ENCODE measurements at regions not wholly inside any gene's neighbourhood (a gene's known extent, or its start where the extent isn't known, plus 50 kb on each side); places are given as distances from the start of the nearest gene placed in this dataset.

DNA sequence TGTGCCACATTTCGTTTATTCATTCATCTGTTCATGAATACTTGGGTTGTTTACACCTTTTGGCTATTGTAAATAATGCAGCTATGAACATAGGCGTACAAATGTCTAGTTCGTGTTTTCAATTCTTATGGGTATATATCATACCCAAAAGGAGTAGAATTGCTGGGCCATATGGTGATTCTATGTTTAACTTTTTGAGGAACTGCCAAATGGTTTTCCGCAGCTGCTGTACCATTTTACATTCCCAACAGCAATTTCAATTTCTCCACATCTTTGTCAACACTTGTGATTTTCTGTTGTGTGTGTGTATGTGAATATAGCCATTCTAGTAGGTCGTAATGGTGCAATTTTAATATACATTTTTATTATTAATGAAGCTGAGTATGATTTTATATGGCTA is 326.2 kb downstream of the ETNK1 start:
- DNase-seq (ENCODE audit: low read depth, low spot score) (no peak), FAIRE-seq (no peak)
- no peaks in the 10 kb centered on the region for H3K27me3 ChIP-seq (ENCODE audit: control insufficient read depth, extremely low read depth, insufficient read depth, low read length)
- no peak overlapping the region for H3K9ac ChIP-seq (ENCODE audit: control insufficient read depth, extremely low read depth, insufficient read depth, low read length)
- no peaks in the 10 kb centered on the region for H3K79me2 ChIP-seq (ENCODE audit: control insufficient read depth, insufficient read depth, low read length)
- no peak overlapping the region for H3K4me3 ChIP-seq (ENCODE audit: control insufficient read depth in 2 of 3, extremely low read depth in 1 of 3, insufficient read depth in 2 of 3, low read depth in 1 of 3, low read length in 3 of 3)
- no peaks in the 10 kb centered on the region for H3K9me3 ChIP-seq (ENCODE audit: control insufficient read depth, low read depth, low read length)
- no peaks in the 10 kb centered on the region for H3K9me1 ChIP-seq (ENCODE audit: control insufficient read depth, extremely low read depth, insufficient read depth, low read length)
- TF ChIP-seq CTCF (optimal IDR thresholded peaks at IDR 0.05 in 1 of 3, IDR thresholded peaks at IDR 0.05 in 1 of 3, conservative IDR thresholded peaks at IDR 0.05 in 1 of 3; ENCODE audit: extremely low read depth in 1 of 3, insufficient read depth in 2 of 3, low read length in 3 of 3): no peak
- TF ChIP-seq EZH2 (IDR thresholded peaks at IDR 0.05; ENCODE audit: low read length): no peak
- H3K4me1 ChIP-seq (ENCODE audit: control insufficient read depth, extremely low read depth, insufficient read depth, low read length): no peaks in the 10 kb centered on the region
- H2AFZ ChIP-seq (ENCODE audit: control insufficient read depth, low read length): no peak overlapping the region
- H3K4me2 ChIP-seq (ENCODE audit: control insufficient read depth, extremely low read depth, insufficient read depth, low read depth, low read length): no peak overlapping the region
- no peaks in the 10 kb centered on the region for H4K20me1 ChIP-seq (ENCODE audit: control insufficient read depth, extremely low read depth, insufficient read depth, low read length)
- no peaks in the 10 kb centered on the region for H3K36me3 ChIP-seq (ENCODE audit: control insufficient read depth in 2 of 2, extremely low read depth in 1 of 2, insufficient read depth in 2 of 2, low read length in 2 of 2)
- dilution Hi-C loops (cut with MboI; ENCODE audit: extremely low pct_ligation_motif_present, low sequenced_read_pairs): no loop called here
- no peak overlapping the region for H3K27ac ChIP-seq (ENCODE audit: control insufficient read depth, insufficient read depth, low read length)

- DNase-seq (ENCODE audit: low read depth, low spot score): no peak
- H3K4me3 ChIP-seq (ENCODE audit: control insufficient read depth in 2 of 3, extremely low read depth in 1 of 3, insufficient read depth in 2 of 3, low read depth in 1 of 3, low read length in 3 of 3): no peak overlapping the region
- TF ChIP-seq CTCF (optimal IDR thresholded peaks at IDR 0.05 in 1 of 3, IDR thresholded peaks at IDR 0.05 in 1 of 3, conservative IDR thresholded peaks at IDR 0.05 in 1 of 3; ENCODE audit: extremely low read depth in 1 of 3, insufficient read depth in 2 of 3, low read length in 3 of 3) (no peak), EZH2 (IDR thresholded peaks at IDR 0.05; ENCODE audit: low read length) (no peak)
- no peak overlapping the region for H2AFZ ChIP-seq (ENCODE audit: control insufficient read depth, low read length)
- no peak overlapping the region for H3K27ac ChIP-seq (ENCODE audit: control insufficient read depth, insufficient read depth, low read length)
- no peaks in the 10 kb centered on the region for H3K9me3 ChIP-seq (ENCODE audit: control insufficient read depth, low read depth, low read length)
- no peaks in the 10 kb centered on the region for H3K79me2 ChIP-seq (ENCODE audit: control insufficient read depth, insufficient read depth, low read length)
- H3K27me3 ChIP-seq (ENCODE audit: control insufficient read depth, extremely low read depth, insufficient read depth, low read length): no peaks in the 10 kb centered on the region
- no peaks in the 10 kb centered on the region for H3K9me1 ChIP-seq (ENCODE audit: control insufficient read depth, extremely low read depth, insufficient read depth, low read length)
- H3K4me1 ChIP-seq (ENCODE audit: control insufficient read depth, extremely low read depth, insufficient read depth, low read length): no peaks in the 10 kb centered on the region
- no peaks in the 10 kb centered on the region for H3K36me3 ChIP-seq (ENCODE audit: control insufficient read depth in 2 of 2, extremely low read depth in 1 of 2, insufficient read depth in 2 of 2, low read length in 2 of 2)
- H4K20me1 ChIP-seq (ENCODE audit: control insufficient read depth, extremely low read depth, insufficient read depth, low read length): no peaks in the 10 kb centered on the region
- dilution Hi-C loops (cut with MboI; ENCODE audit: extremely low pct_ligation_motif_present, low sequenced_read_pairs): no loop called here
- no peak overlapping the region for H3K9ac ChIP-seq (ENCODE audit: control insufficient read depth, extremely low read depth, insufficient read depth, low read length)
- no peak overlapping the region for H3K4me2 ChIP-seq (ENCODE audit: control insufficient read depth, extremely low read depth, insufficient read depth, low read depth, low read length)
- no peak for FAIRE-seq
Measured at GRCh38 chr12:22956690-22957089, 331.7 kb downstream of the ETNK1 start.

All from keratinocyte (primary cell).